H9 (cell line): ENCODE measurements at regions not wholly inside any gene's neighbourhood (a gene's known extent, or its start where the extent isn't known, plus 50 kb on each side); places are given as distances from the start of the nearest gene placed in this dataset.

Experiments
- DNase-seq: peaks from one replicate; pipeline ENCODE4 v3.0.0-alpha.2; 2017
- H2AFZ ChIP-seq: one replicate; pipeline ENCODE4 v1.6.1; 2013; ENCODE audit warnings: mild to moderate bottlenecking, low read length, control low read depth, moderate library complexity
- H2AK5ac ChIP-seq: 2 replicates; pipeline ENCODE4 v1.6.1; 2013; ENCODE audit warnings: low read length, control low read depth, mixed read lengths; ENCODE audit not compliant: insufficient read length
- H2BK120ac ChIP-seq: one replicate; pipeline ENCODE4 v1.6.1; 2013; ENCODE audit warnings: low read depth, mild to moderate bottlenecking, low read length, control low read depth, inconsistent platforms; ENCODE audit not compliant: poor library complexity, severe bottlenecking
- H2BK12ac ChIP-seq: 2 replicates; pipeline ENCODE4 v1.6.1; 2013; ENCODE audit warnings: low read length, control low read depth, mixed read lengths, low read depth; ENCODE audit not compliant: insufficient read length
- H2BK15ac ChIP-seq: 2 replicates; pipeline ENCODE4 v1.6.1; 2013; ENCODE audit warnings: low read depth, low read length, control low read depth
- H2BK20ac ChIP-seq: one replicate; pipeline ENCODE4 v1.6.1; 2013; ENCODE audit warnings: low read depth, mild to moderate bottlenecking, low read length, control low read depth, inconsistent platforms; ENCODE audit not compliant: poor library complexity, severe bottlenecking
- H2BK5ac ChIP-seq: 2 replicates; pipeline ENCODE4 v1.6.1; 2013; ENCODE audit warnings: low read length, control low read depth, mixed read lengths; ENCODE audit not compliant: insufficient read length
- H3K14ac ChIP-seq: 2 replicates; pipeline ENCODE4 v1.6.1; 2013; ENCODE audit warnings: low read length, control low read depth; ENCODE audit not compliant: insufficient read depth
- H3K18ac ChIP-seq: 2 replicates; pipeline ENCODE4 v1.6.1; 2013; ENCODE audit warnings: low read depth, mild to moderate bottlenecking, mixed read lengths, low read length, control low read depth; ENCODE audit not compliant: insufficient read length
- H3K23ac ChIP-seq: 2 replicates; pipeline ENCODE4 v1.6.1; 2013; ENCODE audit warnings: low read length, control low read depth, mixed read lengths, low read depth; ENCODE audit not compliant: insufficient read length
- H3K23me2 ChIP-seq: 2 replicates; pipeline ENCODE4 v1.6.1; 2013; ENCODE audit warnings: low read depth, mild to moderate bottlenecking, mixed read lengths, low read length, control low read depth; ENCODE audit not compliant: insufficient read length, poor library complexity, severe bottlenecking
- H3K27ac ChIP-seq: 2 replicates; pipeline ENCODE4 v1.5.1; 2013; ENCODE audit warnings: low read length, control low read depth, mixed read lengths, low read depth; ENCODE audit not compliant: insufficient read length
- H3K27me3 ChIP-seq: 2 replicates; pipeline ENCODE4 v1.6.1; 2013; ENCODE audit warnings: low read length, control low read depth, inconsistent platforms; ENCODE audit not compliant: insufficient read depth
- H3K4ac ChIP-seq: 2 replicates; pipeline ENCODE4 v1.6.1; 2013; ENCODE audit warnings: low read depth, mild to moderate bottlenecking, control low read depth, inconsistent platforms, low read length, moderate library complexity
- H3K4me1 ChIP-seq: 2 replicates; pipeline ENCODE4 v1.6.1; 2013; ENCODE audit warnings: low read length, control low read depth, inconsistent platforms; ENCODE audit not compliant: insufficient read depth
- H3K4me2 ChIP-seq: 2 replicates; pipeline ENCODE4 v1.6.1; 2013; ENCODE audit warnings: low read length, control low read depth, mixed read lengths; ENCODE audit not compliant: insufficient read length, insufficient read depth
- H3K56ac ChIP-seq: 2 replicates; pipeline ENCODE4 v1.6.1; 2013; ENCODE audit warnings: low read depth, mild to moderate bottlenecking, mixed read lengths, low read length, control low read depth; ENCODE audit not compliant: insufficient read length
- H3K79me1 ChIP-seq: 2 replicates; pipeline ENCODE4 v1.6.1; 2013; ENCODE audit warnings: low read depth, mild to moderate bottlenecking, moderate library complexity, low read length, control low read depth, inconsistent platforms; ENCODE audit not compliant: insufficient read depth, poor library complexity, severe bottlenecking
- H3K79me2 ChIP-seq: 2 replicates; pipeline ENCODE4 v1.6.1; 2013; ENCODE audit warnings: low read length, control low read depth, inconsistent platforms; ENCODE audit not compliant: insufficient read depth
- H3K9ac ChIP-seq: 2 replicates; pipeline ENCODE4 v1.6.1; 2013; ENCODE audit warnings: low read length, control low read depth, mixed read lengths; ENCODE audit not compliant: insufficient read length; ENCODE audit errors: extremely low read depth
- H3K9me3 ChIP-seq: one replicate; pipeline ENCODE4 v1.6.1; 2013; ENCODE audit warnings: low read depth, low read length, inconsistent platforms; ENCODE audit not compliant: control insufficient read depth
- H3T11ph ChIP-seq: one replicate; pipeline ENCODE4 v1.6.1; 2013; ENCODE audit warnings: mild to moderate bottlenecking, low read length, control low read depth, inconsistent platforms
- H4K20me1 ChIP-seq: one replicate; pipeline ENCODE4 v1.6.1; 2013; ENCODE audit not compliant: control insufficient read depth, insufficient read length, insufficient read depth
- H4K5ac ChIP-seq: 2 replicates; pipeline ENCODE4 v1.6.1; 2013; ENCODE audit warnings: low read depth, mild to moderate bottlenecking, mixed read lengths, low read length, control low read depth; ENCODE audit not compliant: insufficient read length
- H4K8ac ChIP-seq: replicated peaks from 2 replicates; pipeline ENCODE4 v1.6.1; 2013; ENCODE audit warnings: low read length, control low read depth, mixed read lengths, low read depth; ENCODE audit not compliant: insufficient read length
- H4K91ac ChIP-seq: 2 replicates; pipeline ENCODE4 v1.6.1; 2013; ENCODE audit warnings: low read depth, mild to moderate bottlenecking, moderate library complexity, mixed read lengths, low read length, control low read depth; ENCODE audit not compliant: insufficient read length
- H3K27ac Mint-ChIP-seq, 3 experiments: 2 replicates in 2 of 3; 3 replicates in 1 of 3; pipeline ENCODE4 v1.8.0; 2020 to 2021; ENCODE audit warnings: mixed read lengths in 3 of 3, mild to moderate bottlenecking in 1 of 3, moderate library complexity in 1 of 3
- H3K27me3 Mint-ChIP-seq: 2 replicates; pipeline ENCODE4 v1.8.0; 2021; ENCODE audit warnings: low read depth, mild to moderate bottlenecking, moderate library complexity, mixed read lengths
- H3K36me3 Mint-ChIP-seq, 3 experiments: 2 replicates in 2 of 3; 3 replicates in 1 of 3; pipeline ENCODE4 v1.8.0; 2020 to 2021; ENCODE audit warnings: low read depth in 3 of 3, mixed read lengths in 3 of 3; ENCODE audit not compliant: insufficient read depth in 1 of 3
- H3K4me1 Mint-ChIP-seq, 2 experiments: 2 replicates each; pipeline ENCODE4 v1.8.0; 2020; ENCODE audit warnings: mixed read lengths in 2 of 2
- H3K4me3 Mint-ChIP-seq, 2 experiments: 2 replicates in 1 of 2; 3 replicates in 1 of 2; pipeline ENCODE4 v1.8.0; 2020 to 2021; ENCODE audit warnings: mild to moderate bottlenecking in 2 of 2, mixed read lengths in 2 of 2, moderate library complexity in 1 of 2
- H3K9me3 Mint-ChIP-seq, 2 experiments: 2 replicates in 1 of 2; 3 replicates in 1 of 2; pipeline ENCODE4 v1.8.0; 2020; ENCODE audit warnings: mild to moderate bottlenecking in 2 of 2, mixed read lengths in 2 of 2, moderate library complexity in 1 of 2
- WGBS: extraction: QIAGEN DNeasy Blood & Tissue Kit; methylation state at CpG from one replicate; pipeline ENCODE4 v1.1.7; 2013; ENCODE audit warnings: missing lambda C conversion rate, low lambda C conversion rate, mixed read lengths; ENCODE audit not compliant: insufficient read length; ENCODE audit errors: extremely low coverage; 5-methylcytosine and 5-hydroxymethylcytosine counted together
- TF ChIP-seq, protein P1 (sequence below): fragments of 200-600 bp; sonication (generic); conservative IDR thresholded peaks from 3 replicates; pipeline ENCODE4 v1.8.0; 2021; ENCODE audit warnings: antibody characterized with exemption, mild to moderate bottlenecking

DNA sequence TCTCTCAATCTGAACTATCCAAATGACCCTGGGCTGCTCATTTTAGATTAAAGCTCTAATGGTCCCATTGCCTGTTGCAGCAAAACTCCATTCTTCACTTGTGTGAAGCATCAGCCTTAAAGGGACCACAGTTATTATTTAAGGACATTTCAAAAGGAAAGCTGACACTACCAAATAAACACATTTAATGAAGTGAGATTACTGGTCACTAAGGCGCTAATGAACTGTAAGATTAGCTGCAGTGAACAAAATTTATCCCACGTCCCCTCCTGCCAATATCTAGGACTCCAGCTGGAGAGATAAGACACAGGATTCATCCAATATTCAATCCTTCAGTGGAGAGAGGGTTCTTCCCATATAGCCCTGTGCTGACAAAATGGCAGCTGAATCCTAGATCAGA is 1029.2 kb upstream of the SEL1L start:
- Histone ChIP-seq H4K5ac (no peak overlapping the region), H3K79me1 (no peaks in the 10 kb centered on the region), H3K9ac (no peak overlapping the region), H3K9me3 (no peaks in the 10 kb centered on the region), H3K18ac (no peak overlapping the region), H3K4me1 (no peaks in the 10 kb centered on the region), H3T11ph (no peak overlapping the region), H3K79me2 (no peaks in the 10 kb centered on the region), H2AK5ac (no peak overlapping the region), H2BK5ac (no peak overlapping the region), H3K56ac (no peak overlapping the region), H4K91ac (no peak overlapping the region), H2BK120ac (no peak overlapping the region), H3K27ac (no peak overlapping the region), H4K20me1 (no peaks in the 10 kb centered on the region), H3K23ac (no peak overlapping the region), H2BK20ac (no peak overlapping the region), H4K8ac (no peak overlapping the region), H2AFZ (no peak overlapping the region), H3K4ac (no peak overlapping the region), H3K14ac (no peak overlapping the region), H3K23me2 (no peaks in the 10 kb centered on the region), H2BK12ac (no peak overlapping the region), H2BK15ac (no peak overlapping the region), H3K4me2 (no peak overlapping the region), H3K27me3 (no peaks in the 10 kb centered on the region)
- Mint-ChIP-seq H3K27me3 (no peaks in the 10 kb centered on the region), H3K27ac (no peak overlapping the region), H3K36me3 (no peaks in the 10 kb centered on the region), H3K4me1 (peaks cover 0 to 5% of the 10 kb centered on the region in 2 experiments; a peak in 2 of 4 replicates), H3K9me3 (no peaks in the 10 kb centered on the region), H3K4me3 (no peak overlapping the region)
- TF ChIP-seq, protein P1, sequence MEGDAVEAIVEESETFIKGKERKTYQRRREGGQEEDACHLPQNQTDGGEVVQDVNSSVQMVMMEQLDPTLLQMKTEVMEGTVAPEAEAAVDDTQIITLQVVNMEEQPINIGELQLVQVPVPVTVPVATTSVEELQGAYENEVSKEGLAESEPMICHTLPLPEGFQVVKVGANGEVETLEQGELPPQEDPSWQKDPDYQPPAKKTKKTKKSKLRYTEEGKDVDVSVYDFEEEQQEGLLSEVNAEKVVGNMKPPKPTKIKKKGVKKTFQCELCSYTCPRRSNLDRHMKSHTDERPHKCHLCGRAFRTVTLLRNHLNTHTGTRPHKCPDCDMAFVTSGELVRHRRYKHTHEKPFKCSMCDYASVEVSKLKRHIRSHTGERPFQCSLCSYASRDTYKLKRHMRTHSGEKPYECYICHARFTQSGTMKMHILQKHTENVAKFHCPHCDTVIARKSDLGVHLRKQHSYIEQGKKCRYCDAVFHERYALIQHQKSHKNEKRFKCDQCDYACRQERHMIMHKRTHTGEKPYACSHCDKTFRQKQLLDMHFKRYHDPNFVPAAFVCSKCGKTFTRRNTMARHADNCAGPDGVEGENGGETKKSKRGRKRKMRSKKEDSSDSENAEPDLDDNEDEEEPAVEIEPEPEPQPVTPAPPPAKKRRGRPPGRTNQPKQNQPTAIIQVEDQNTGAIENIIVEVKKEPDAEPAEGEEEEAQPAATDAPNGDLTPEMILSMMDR: no peak
- no peak for DNase-seq
- no CpG with 5 or more reads among the region's 2 CpGs for WGBS
